GM23338 (cell line): ENCODE measurements at regions not wholly inside any gene's neighbourhood (a gene's known extent, or its start where the extent isn't known, plus 50 kb on each side); places are given as distances from the start of the nearest gene placed in this dataset.

Source experiments
- ATAC-seq: fragments of 200-7000 bp; cut with Tn5 transposase; 3 replicates; pipeline ENCODE4 v1.9.1; 2020
- DNase-seq: peaks from one replicate; pipeline ENCODE4 v3.0.0-alpha.2; 2015; ENCODE audit warnings: low spot score
- H2AFZ ChIP-seq: fragments of 200-600 bp; sonication (generic); 2 replicates; pipeline ENCODE4 v1.8.0; 2016; ENCODE audit warnings: antibody characterized with exemption, mild to moderate bottlenecking, moderate library complexity
- H3F3A ChIP-seq: fragments of 200-600 bp; sonication (generic); replicated peaks from 2 replicates; pipeline ENCODE4 v1.8.0; 2017; ENCODE audit warnings: antibody characterized with exemption, mixed run types, low read depth
- H3K27ac ChIP-seq: fragments of 200-600 bp; sonication (generic); 2 replicates; pipeline ENCODE4 v1.6.1; 2016; ENCODE audit warnings: low read depth
- H3K27me3 ChIP-seq: fragments of 200-600 bp; sonication (generic); 2 replicates; pipeline ENCODE4 v1.8.0; 2016; ENCODE audit warnings: mild to moderate bottlenecking, mixed run types, moderate library complexity; ENCODE audit not compliant: insufficient read depth
- H3K36me3 ChIP-seq: fragments of 200-600 bp; sonication (generic); 2 replicates; pipeline ENCODE4 v1.8.0; 2016; ENCODE audit warnings: mild to moderate bottlenecking; ENCODE audit not compliant: insufficient read depth
- H3K4me1 ChIP-seq: fragments of 200-600 bp; sonication (generic); 2 replicates; pipeline ENCODE4 v1.8.0; 2016; ENCODE audit warnings: mild to moderate bottlenecking, moderate library complexity; ENCODE audit not compliant: insufficient read depth
- H3K4me2 ChIP-seq: fragments of 200-600 bp; sonication (generic); 2 replicates; pipeline ENCODE4 v1.7.1; 2017; ENCODE audit warnings: mixed run types
- H3K4me3 ChIP-seq: fragments of 200-600 bp; sonication (generic); 2 replicates; pipeline ENCODE4 v1.6.1; 2016; ENCODE audit warnings: mixed run types
- H3K79me2 ChIP-seq: fragments of 200-600 bp; sonication (generic); replicated peaks from 2 replicates; pipeline ENCODE4 v1.8.0; 2017; ENCODE audit warnings: mild to moderate bottlenecking; ENCODE audit not compliant: insufficient read depth
- H3K9me2 ChIP-seq: fragments of 200-600 bp; sonication (generic); 2 replicates; pipeline ENCODE4 v1.8.0; 2017; ENCODE audit not compliant: insufficient read depth
- H4K20me1 ChIP-seq: fragments of 200-600 bp; sonication (generic); replicated peaks from 2 replicates; pipeline ENCODE4 v1.8.0; 2017; ENCODE audit warnings: mild to moderate bottlenecking; ENCODE audit not compliant: insufficient read depth
- H3K27ac Mint-ChIP-seq: 2 replicates; pipeline ENCODE4 v1.8.0; 2020; ENCODE audit warnings: inconsistent platforms, mild to moderate bottlenecking, moderate library complexity, mixed read lengths
- H3K27me3 Mint-ChIP-seq: 3 replicates; pipeline ENCODE4 v1.8.0; 2022; ENCODE audit warnings: low read depth, mild to moderate bottlenecking, moderate library complexity, mixed read lengths, inconsistent platforms; ENCODE audit not compliant: insufficient read depth, poor library complexity
- H3K36me3 Mint-ChIP-seq: 3 replicates; pipeline ENCODE4 v1.8.0; 2021; ENCODE audit warnings: low read depth, mild to moderate bottlenecking, inconsistent platforms, moderate library complexity, mixed read lengths
- H3K4me1 Mint-ChIP-seq: 3 replicates; pipeline ENCODE4 v1.8.0; 2020; ENCODE audit warnings: mild to moderate bottlenecking, inconsistent platforms, mixed read lengths
- H3K4me3 Mint-ChIP-seq: 3 replicates; pipeline ENCODE4 v1.8.0; 2021; ENCODE audit warnings: moderate library complexity, mild to moderate bottlenecking, inconsistent platforms, mixed read lengths
- H3K9me3 Mint-ChIP-seq: 3 replicates; pipeline ENCODE4 v1.8.0; 2020; ENCODE audit warnings: moderate library complexity, mild to moderate bottlenecking, inconsistent platforms, mixed read lengths
- CREB1 ChIP-seq: fragments of 250-450 bp; sonication (Bioruptor Pico); IDR thresholded peaks from 2 replicates; pipeline ENCODE4 v1.5.0; 2020; ENCODE audit warnings: low read depth, mild to moderate bottlenecking, moderate library complexity
- EZH2 ChIP-seq: fragments of 200-600 bp; sonication (generic); IDR thresholded peaks from one replicate; pipeline ENCODE4 v1.8.0; 2017; ENCODE audit warnings: antibody characterized with exemption, mild to moderate bottlenecking, low read depth; ENCODE audit not compliant: unreplicated experiment
- EZH2phosphoT487 ChIP-seq: fragments of 200-600 bp; sonication (generic); IDR thresholded peaks from one replicate; pipeline ENCODE4 v1.8.1; 2018; ENCODE audit warnings: antibody characterized with exemption; ENCODE audit not compliant: unreplicated experiment
- JUNB ChIP-seq: IDR thresholded peaks from one replicate; pipeline ENCODE4 v1.6.1; 2016; ENCODE audit warnings: antibody characterized with exemption; ENCODE audit not compliant: unreplicated experiment
- NANOG ChIP-seq: IDR thresholded peaks from 2 replicates; pipeline ENCODE4 v1.6.1; 2016; ENCODE audit warnings: antibody characterized with exemption, borderline replicate concordance
- POLR2AphosphoS5 ChIP-seq: IDR thresholded peaks from 2 replicates; pipeline ENCODE4 v1.6.1; 2016; ENCODE audit warnings: antibody characterized with exemption, low read depth
- REST ChIP-seq: IDR thresholded peaks from one replicate; pipeline ENCODE4 v1.6.1; 2018; ENCODE audit warnings: antibody characterized with exemption; ENCODE audit not compliant: unreplicated experiment
- STAT1 ChIP-seq: IDR thresholded peaks from one replicate; pipeline ENCODE4 v1.6.1; 2016; ENCODE audit warnings: antibody characterized with exemption; ENCODE audit not compliant: unreplicated experiment
- ZNF114 ChIP-seq: fragments of 250-450 bp; sonication (Bioruptor Pico); IDR thresholded peaks from 2 replicates; pipeline ENCODE4 v1.5.0; 2020; ENCODE audit warnings: mild to moderate bottlenecking, moderate library complexity
- ZNF331 ChIP-seq: fragments of 250-450 bp; sonication (Bioruptor Pico); IDR thresholded peaks from 2 replicates; pipeline ENCODE4 v1.5.0; 2020; ENCODE audit warnings: low read depth, mild to moderate bottlenecking, moderate library complexity
- ZNF462 ChIP-seq: fragments of 250-450 bp; sonication (Bioruptor Pico); IDR thresholded peaks from 2 replicates; pipeline ENCODE4 v1.5.0; 2020; ENCODE audit warnings: mild to moderate bottlenecking, moderate library complexity
- TF ChIP-seq, protein P1 (sequence below): IDR thresholded peaks from 2 replicates; pipeline ENCODE4 v1.6.1; 2016; ENCODE audit warnings: antibody characterized with exemption
- TF ChIP-seq, protein P2 (sequence below), 2 experiments: fragments of 200-600 bp in 1 of 2; sonication (generic) in 1 of 2; conservative IDR thresholded peaks; 2 replicates each; pipeline versions ENCODE4 v1.5.1 to v1.6.1; 2016 to 2017; ENCODE audit warnings: antibody characterized with exemption in 2 of 2, low read depth in 2 of 2, mild to moderate bottlenecking in 2 of 2, moderate library complexity in 1 of 2

- H2AFZ ChIP-seq, result no peak overlapping the region
- no peaks in the 10 kb centered on the region for H3K79me2 ChIP-seq
- no peaks in the 10 kb centered on the region for H3K36me3 ChIP-seq
- peaks cover 1% of the 10 kb centered on the region; the same call in 1 of the 2 replicates for H3K4me1 ChIP-seq
- no peaks in the 10 kb centered on the region for H3K27me3 ChIP-seq
- Mint-ChIP-seq H3K27ac (no peak overlapping the region), H3K36me3 (no peaks in the 10 kb centered on the region), H3K4me3 (no peak overlapping the region), H3K27me3 (peaks cover 4% of the 10 kb centered on the region), H3K9me3 (no peaks in the 10 kb centered on the region), H3K4me1 (peaks cover 6% of the 10 kb centered on the region)
- H3K4me3 ChIP-seq, result no peak overlapping the region
- no peaks in the 10 kb centered on the region for H3F3A ChIP-seq
- TF ChIP-seq EZH2phosphoT487 (no peak), NANOG (no peak), EZH2 (no peak), REST (no peak), ZNF331 (no peak), POLR2AphosphoS5 (no peak), ZNF462 (CRISPR knock-in tag) (no peak), ZNF114 (CRISPR knock-in tag) (no peak), STAT1 (no peak), CREB1 (CRISPR knock-in tag) (no peak), JUNB (no peak)
- TF ChIP-seq, protein P1, sequence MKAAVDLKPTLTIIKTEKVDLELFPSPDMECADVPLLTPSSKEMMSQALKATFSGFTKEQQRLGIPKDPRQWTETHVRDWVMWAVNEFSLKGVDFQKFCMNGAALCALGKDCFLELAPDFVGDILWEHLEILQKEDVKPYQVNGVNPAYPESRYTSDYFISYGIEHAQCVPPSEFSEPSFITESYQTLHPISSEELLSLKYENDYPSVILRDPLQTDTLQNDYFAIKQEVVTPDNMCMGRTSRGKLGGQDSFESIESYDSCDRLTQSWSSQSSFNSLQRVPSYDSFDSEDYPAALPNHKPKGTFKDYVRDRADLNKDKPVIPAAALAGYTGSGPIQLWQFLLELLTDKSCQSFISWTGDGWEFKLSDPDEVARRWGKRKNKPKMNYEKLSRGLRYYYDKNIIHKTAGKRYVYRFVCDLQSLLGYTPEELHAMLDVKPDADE, result no peak
- TF ChIP-seq, protein P2, sequence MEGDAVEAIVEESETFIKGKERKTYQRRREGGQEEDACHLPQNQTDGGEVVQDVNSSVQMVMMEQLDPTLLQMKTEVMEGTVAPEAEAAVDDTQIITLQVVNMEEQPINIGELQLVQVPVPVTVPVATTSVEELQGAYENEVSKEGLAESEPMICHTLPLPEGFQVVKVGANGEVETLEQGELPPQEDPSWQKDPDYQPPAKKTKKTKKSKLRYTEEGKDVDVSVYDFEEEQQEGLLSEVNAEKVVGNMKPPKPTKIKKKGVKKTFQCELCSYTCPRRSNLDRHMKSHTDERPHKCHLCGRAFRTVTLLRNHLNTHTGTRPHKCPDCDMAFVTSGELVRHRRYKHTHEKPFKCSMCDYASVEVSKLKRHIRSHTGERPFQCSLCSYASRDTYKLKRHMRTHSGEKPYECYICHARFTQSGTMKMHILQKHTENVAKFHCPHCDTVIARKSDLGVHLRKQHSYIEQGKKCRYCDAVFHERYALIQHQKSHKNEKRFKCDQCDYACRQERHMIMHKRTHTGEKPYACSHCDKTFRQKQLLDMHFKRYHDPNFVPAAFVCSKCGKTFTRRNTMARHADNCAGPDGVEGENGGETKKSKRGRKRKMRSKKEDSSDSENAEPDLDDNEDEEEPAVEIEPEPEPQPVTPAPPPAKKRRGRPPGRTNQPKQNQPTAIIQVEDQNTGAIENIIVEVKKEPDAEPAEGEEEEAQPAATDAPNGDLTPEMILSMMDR (conservative IDR thresholded peaks at IDR 0.05; ENCODE audit: low read depth in 2 of 2), result no peak
- no peak for ATAC-seq
- H3K9me2 ChIP-seq, result no peaks in the 10 kb centered on the region
- no peak for DNase-seq
- H4K20me1 ChIP-seq, result no peaks in the 10 kb centered on the region
- H3K4me2 ChIP-seq, result no peak overlapping the region
- no peak overlapping the region for H3K27ac ChIP-seq
These were observed 73.8 kb downstream of the RBFOX3 start for GRCh38 chr17:79537061-79537460.
